Fibroblast of skin of back (primary cell): ENCODE measurements at regions not wholly inside any gene's neighbourhood (a gene's known extent, or its start where the extent isn't known, plus 50 kb on each side); places are given as distances from the start of the nearest gene placed in this dataset.
A peak's percentile ranks its signal among the peaks of the same experiment; 100 is the strongest.

Experiments
- DNase-seq: peaks from one replicate; pipeline ENCODE4 v3.0.0-alpha.2; 2013

- no peak for DNase-seq
These were observed 61.0 kb downstream of the MRGPRX1 start for GRCh38 chr11:18878211-18878610.

- DNase-seq = no peak
These were observed 73.3 kb downstream of the MRGPRX1 start for GRCh38 chr11:18865951-18866350.

DNA sequence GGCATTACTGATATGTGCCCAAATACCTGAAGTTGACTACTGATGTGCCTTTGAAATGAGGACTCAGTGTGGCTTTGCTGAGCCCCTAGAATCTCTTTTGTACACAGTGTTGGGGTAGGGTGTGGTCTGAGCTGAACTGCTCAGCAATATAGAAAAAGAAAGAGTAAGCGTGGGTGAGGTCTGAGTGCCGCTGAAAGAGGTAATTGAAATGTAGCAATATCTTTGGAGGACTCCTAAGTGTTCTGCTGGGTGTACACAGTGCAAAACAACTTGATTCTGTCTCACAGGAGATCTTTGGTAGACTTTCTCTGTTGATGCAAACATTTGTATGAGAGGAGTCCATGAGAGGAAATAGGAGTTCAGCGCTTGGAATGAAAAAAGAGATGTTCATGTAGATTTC lies 73.7 kb upstream of the PTPN5 start:
- DNase-seq = no peak

GRCh38 chr11:18853086-18853720 lies 61.6 kb upstream of the PTPN5 start:
- peak; percentile 16 for DNase-seq

- no peak for DNase-seq
These were observed 57.8 kb upstream of the PTPN5 start for GRCh38 chr11:18849406-18849805.

DNA sequence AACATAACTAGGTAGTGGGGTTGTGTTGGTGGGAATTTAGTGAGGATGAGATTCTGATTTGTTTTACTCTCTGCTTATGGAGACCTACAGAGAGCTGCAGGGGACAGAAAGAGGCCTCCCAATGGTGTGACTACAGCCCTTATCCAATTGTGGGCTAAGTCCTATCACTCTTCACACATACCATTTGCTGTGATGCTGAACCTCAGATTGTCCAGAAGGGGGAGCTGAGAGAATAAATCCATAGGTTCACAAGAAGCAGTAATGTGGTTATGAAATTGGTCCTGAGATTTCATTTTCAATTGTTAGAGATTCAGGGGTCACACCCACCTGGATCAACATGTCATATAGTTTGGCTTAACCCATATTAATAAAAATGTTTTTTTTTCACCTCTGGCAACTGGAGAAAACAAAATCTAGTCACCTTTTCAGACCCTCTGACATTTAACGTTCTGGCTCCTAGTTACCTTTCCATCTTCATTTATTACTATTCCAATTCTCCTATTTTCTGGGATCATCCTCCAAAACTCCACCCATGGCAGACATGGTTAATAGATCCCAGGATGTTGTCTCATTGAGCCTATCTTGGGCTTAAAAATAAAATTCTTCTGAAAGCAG lies 53.3 kb upstream of the PTPN5 start:
- DNase-seq = peak; percentile 30
